GM06990 (cell line): ENCODE measurements at regions not wholly inside any gene's neighbourhood (a gene's known extent, or its start where the extent isn't known, plus 50 kb on each side); places are given as distances from the start of the nearest gene placed in this dataset.

Experiments
- DNase-seq: peaks from one replicate; pipeline ENCODE4 v3.0.0-alpha.2; 2011; ENCODE audit not compliant: insufficient read length; ENCODE audit errors: extremely low read depth
- H3K27me3 ChIP-seq: replicated peaks from 2 replicates; pipeline ENCODE4 v1.6.0; 2011; ENCODE audit warnings: low read length; ENCODE audit not compliant: control insufficient read depth, insufficient read depth
- H3K36me3 ChIP-seq: 2 replicates; pipeline ENCODE4 v1.5.1; 2011; ENCODE audit warnings: low read length; ENCODE audit not compliant: control insufficient read depth, insufficient read depth
- H3K4me3 ChIP-seq: replicated peaks from 2 replicates; pipeline ENCODE4 v1.5.1; 2011; ENCODE audit warnings: low read depth, mild to moderate bottlenecking, control low read depth, low read length
- CTCF ChIP-seq: IDR thresholded peaks from 2 replicates; pipeline ENCODE4 v1.5.1; 2011; ENCODE audit warnings: low read length, control low read depth, mild to moderate bottlenecking, inconsistent platforms; ENCODE audit not compliant: insufficient read depth, poor library complexity, severe bottlenecking

GRCh38 chrX:39327255-39327654 lies 526.0 kb downstream of the MID1IP1 start:
- Histone ChIP-seq H3K4me3 (no peak overlapping the region), H3K27me3 (no peaks in the 10 kb centered on the region), H3K36me3 (no peaks in the 10 kb centered on the region)
- DNase-seq: no peak
- no peak for TF ChIP-seq CTCF

GRCh38 chrX:39327705-39328104 lies 526.4 kb downstream of the MID1IP1 start:
- Histone ChIP-seq H3K36me3 (no peaks in the 10 kb centered on the region), H3K27me3 (no peaks in the 10 kb centered on the region), H3K4me3 (no peak overlapping the region)
- no peak for DNase-seq
- TF ChIP-seq CTCF: no peak

GRCh38 chrX:39328661-39329060 lies 527.4 kb downstream of the MID1IP1 start:
- H3K36me3 ChIP-seq: no peaks in the 10 kb centered on the region
- TF ChIP-seq CTCF: no peak
- H3K4me3 ChIP-seq: no peak overlapping the region
- no peaks in the 10 kb centered on the region for H3K27me3 ChIP-seq
- DNase-seq: no peak

GRCh38 chrX:39331082-39331704 lies 529.9 kb downstream of the MID1IP1 start:
- DNase-seq: no peak
- Histone ChIP-seq H3K36me3 (no peaks in the 10 kb centered on the region), H3K27me3 (no peaks in the 10 kb centered on the region), H3K4me3 (no peak overlapping the region)
- no peak for TF ChIP-seq CTCF

- Histone ChIP-seq H3K36me3 (no peaks in the 10 kb centered on the region), H3K27me3 (no peaks in the 10 kb centered on the region), H3K4me3 (no peak overlapping the region)
- TF ChIP-seq CTCF: no peak
- DNase-seq: no peak
Observed at GRCh38 chrX:39333451-39333850, 532.2 kb downstream of the MID1IP1 start.
